ENCODE measurements at regions not wholly inside any gene's neighbourhood (a gene's known extent, or its start where the extent isn't known, plus 50 kb on each side); places are given as distances from the start of the nearest gene placed in this dataset.

GRCh38 chr15:96102631-96103030, 227.9 kb upstream of the NR2F2 start:
- Histone ChIP-seq H3K9ac (ENCODE audit: control insufficient read depth, extremely low read depth, insufficient read depth, low read length) (no peak overlapping the region), H3K4me1 (ENCODE audit: control insufficient read depth, extremely low read depth, insufficient read depth, low read length) (no peaks in the 10 kb centered on the region), H2AFZ (ENCODE audit: control insufficient read depth, low read length) (no peak overlapping the region), H3K36me3 (ENCODE audit: control insufficient read depth in 2 of 2, extremely low read depth in 1 of 2, insufficient read depth in 2 of 2, low read length in 2 of 2) (no peaks in the 10 kb centered on the region), H4K20me1 (ENCODE audit: control insufficient read depth, extremely low read depth, insufficient read depth, low read length) (no peaks in the 10 kb centered on the region), H3K27ac (ENCODE audit: control insufficient read depth, insufficient read depth, low read length) (no peak overlapping the region), H3K4me2 (ENCODE audit: control insufficient read depth, extremely low read depth, insufficient read depth, low read depth, low read length) (no peak overlapping the region), H3K9me1 (ENCODE audit: control insufficient read depth, extremely low read depth, insufficient read depth, low read length) (no peaks in the 10 kb centered on the region), H3K9me3 (ENCODE audit: control insufficient read depth, low read depth, low read length) (no peaks in the 10 kb centered on the region), H3K79me2 (ENCODE audit: control insufficient read depth, insufficient read depth, low read length) (no peaks in the 10 kb centered on the region), H3K4me3 (ENCODE audit: control insufficient read depth in 2 of 3, extremely low read depth in 1 of 3, insufficient read depth in 2 of 3, low read depth in 1 of 3, low read length in 3 of 3) (no peak overlapping the region), H3K27me3 (ENCODE audit: control insufficient read depth, extremely low read depth, insufficient read depth, low read length) (no peaks in the 10 kb centered on the region)
- DNase-seq (ENCODE audit: low read depth, low spot score): no peak
- no peak for FAIRE-seq
- dilution Hi-C loops (cut with MboI; ENCODE audit: extremely low pct_ligation_motif_present, low sequenced_read_pairs): no loop called here
- TF ChIP-seq EZH2 (IDR thresholded peaks at IDR 0.05; ENCODE audit: low read length): no peak
- no peak for TF ChIP-seq CTCF (optimal IDR thresholded peaks at IDR 0.05 in 1 of 3, IDR thresholded peaks at IDR 0.05 in 1 of 3, conservative IDR thresholded peaks at IDR 0.05 in 1 of 3; ENCODE audit: extremely low read depth in 1 of 3, insufficient read depth in 2 of 3, low read length in 3 of 3)

- DNase-seq (ENCODE audit: low read depth, low spot score) (no peak), FAIRE-seq (no peak)
- no peak overlapping the region for H3K9ac ChIP-seq (ENCODE audit: control insufficient read depth, extremely low read depth, insufficient read depth, low read length)
- no peak overlapping the region for H3K4me2 ChIP-seq (ENCODE audit: control insufficient read depth, extremely low read depth, insufficient read depth, low read depth, low read length)
- no peak overlapping the region for H3K4me3 ChIP-seq (ENCODE audit: control insufficient read depth in 2 of 3, extremely low read depth in 1 of 3, insufficient read depth in 2 of 3, low read depth in 1 of 3, low read length in 3 of 3)
- no peak for TF ChIP-seq EZH2 (IDR thresholded peaks at IDR 0.05; ENCODE audit: low read length)
- TF ChIP-seq CTCF (optimal IDR thresholded peaks at IDR 0.05 in 1 of 3, IDR thresholded peaks at IDR 0.05 in 1 of 3, conservative IDR thresholded peaks at IDR 0.05 in 1 of 3; ENCODE audit: extremely low read depth in 1 of 3, insufficient read depth in 2 of 3, low read length in 3 of 3): no peak
- H3K36me3 ChIP-seq (ENCODE audit: control insufficient read depth in 2 of 2, extremely low read depth in 1 of 2, insufficient read depth in 2 of 2, low read length in 2 of 2): no peaks in the 10 kb centered on the region
- H3K27ac ChIP-seq (ENCODE audit: control insufficient read depth, insufficient read depth, low read length): no peak overlapping the region
- H3K9me3 ChIP-seq (ENCODE audit: control insufficient read depth, low read depth, low read length): no peaks in the 10 kb centered on the region
- dilution Hi-C loops (cut with MboI; ENCODE audit: extremely low pct_ligation_motif_present, low sequenced_read_pairs): no loop called here
- H3K27me3 ChIP-seq (ENCODE audit: control insufficient read depth, extremely low read depth, insufficient read depth, low read length): no peaks in the 10 kb centered on the region
- no peaks in the 10 kb centered on the region for H4K20me1 ChIP-seq (ENCODE audit: control insufficient read depth, extremely low read depth, insufficient read depth, low read length)
- no peaks in the 10 kb centered on the region for H3K9me1 ChIP-seq (ENCODE audit: control insufficient read depth, extremely low read depth, insufficient read depth, low read length)
- no peaks in the 10 kb centered on the region for H3K79me2 ChIP-seq (ENCODE audit: control insufficient read depth, insufficient read depth, low read length)
- H3K4me1 ChIP-seq (ENCODE audit: control insufficient read depth, extremely low read depth, insufficient read depth, low read length): no peaks in the 10 kb centered on the region
- H2AFZ ChIP-seq (ENCODE audit: control insufficient read depth, low read length): no peak overlapping the region
These were observed 224.3 kb upstream of the NR2F2 start for GRCh38 chr15:96106181-96106580.

Measured in keratinocyte (primary cell).